ENCODE measurements at regions not wholly inside any gene's neighbourhood (a gene's known extent, or its start where the extent isn't known, plus 50 kb on each side); places are given as distances from the start of the nearest gene placed in this dataset.
"Not testable (repeated sequence)": the region's sequence is repeated elsewhere in the genome, so short reads cannot be mapped to it uniquely, and the experiment has no call there.

GRCh38 chr20:52305858-52306257, 114.3 kb upstream of the ZFP64 start:
- H3K4me3 Mint-ChIP-seq = no peak overlapping the region
- peak; percentile 58 for DNase-seq
- H3K4me1 Mint-ChIP-seq = peaks cover 34% of the 10 kb centered on the region
- H3K27ac Mint-ChIP-seq = peak overlapping the region; percentile 79
- ChIA-PET CTCF (interaction anchor here (0.7 to 1.1 kb wide), 2 partner anchors 9 to 12 kb away, joined by 3 read pairs; no protein-coding TSS in a partner anchor), POLR2A (interaction anchor here (0.6 kb wide), 1 partner anchor 714 kb away, joined by 3 read pairs; no protein-coding TSS in a partner anchor)
- no peaks in the 10 kb centered on the region for H3K27me3 Mint-ChIP-seq
- no peaks in the 10 kb centered on the region for H3K36me3 Mint-ChIP-seq (ENCODE audit: low read depth)
- peaks cover 3% of the 10 kb centered on the region for H3K9me3 Mint-ChIP-seq

DNA sequence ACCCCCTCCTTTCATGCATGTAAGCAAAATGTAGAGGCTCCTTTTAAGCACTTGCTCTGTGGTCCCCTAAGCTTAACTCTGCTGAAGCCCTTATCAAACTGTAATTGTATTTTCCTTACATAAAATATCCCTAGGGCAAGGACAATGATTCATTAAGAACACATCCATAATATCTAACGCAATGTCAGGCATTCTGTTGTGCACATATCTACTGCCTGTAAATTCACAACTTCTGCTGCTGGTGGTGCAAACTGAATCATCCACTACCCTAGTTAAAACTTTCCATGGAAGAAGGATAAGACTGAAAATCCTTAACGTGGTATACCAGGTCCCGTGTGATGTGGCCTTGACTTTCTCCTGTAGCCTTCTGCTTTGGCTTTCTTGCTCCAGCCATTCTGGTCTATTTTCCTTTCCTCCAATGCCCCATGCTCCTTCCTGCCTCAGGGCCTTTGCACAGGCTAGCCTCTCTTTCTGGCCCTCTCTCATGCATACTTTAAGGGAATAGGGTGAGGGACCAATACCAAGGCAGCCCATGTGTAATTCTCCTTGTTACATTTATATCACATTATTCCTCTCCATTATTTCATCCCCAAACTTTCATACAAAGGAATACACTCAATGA, 113.6 kb upstream of the ZFP64 start:
- H3K4me3 Mint-ChIP-seq = no peak overlapping the region
- peak overlapping the region; percentile 79 for H3K27ac Mint-ChIP-seq

GRCh38 chr20:52303281-52303950, 111.8 kb upstream of the ZFP64 start:
- Mint-ChIP-seq H3K36me3 (ENCODE audit: low read depth) (no peaks in the 10 kb centered on the region), H3K27me3 (no peaks in the 10 kb centered on the region), H3K4me1 (peaks cover 34% of the 10 kb centered on the region), H3K4me3 (no peak overlapping the region), H3K27ac (no peak overlapping the region), H3K9me3 (peaks cover 3% of the 10 kb centered on the region)
- ChIA-PET POLR2A (no interaction called here), CTCF (no interaction called here)
- no peak for DNase-seq

More for the DNA sequence above, 113.6 kb upstream of the ZFP64 start:
- Mint-ChIP-seq H3K9me3 (peaks cover 3% of the 10 kb centered on the region), H3K4me1 (peaks cover 34% of the 10 kb centered on the region), H3K27me3 (no peaks in the 10 kb centered on the region), H3K36me3 (ENCODE audit: low read depth) (no peaks in the 10 kb centered on the region)
- no peak for DNase-seq
- CTCF ChIA-PET = no interaction called here
- POLR2A ChIA-PET = no interaction called here

GRCh38 chr20:52302736-52303135, 111.2 kb upstream of the ZFP64 start:
- Mint-ChIP-seq H3K9me3 (peaks cover 3% of the 10 kb centered on the region), H3K27ac (no peak overlapping the region), H3K36me3 (ENCODE audit: low read depth) (no peaks in the 10 kb centered on the region), H3K27me3 (no peaks in the 10 kb centered on the region), H3K4me1 (peaks cover 31% of the 10 kb centered on the region), H3K4me3 (no peak overlapping the region)
- POLR2A ChIA-PET = no interaction called here
- CTCF ChIA-PET = no interaction called here
- no peak for DNase-seq

- DNase-seq; H3K27me3 Mint-ChIP-seq; H3K27ac Mint-ChIP-seq; H3K9me3 Mint-ChIP-seq; H3K36me3 Mint-ChIP-seq (ENCODE audit: low read depth); H3K4me3 Mint-ChIP-seq; POLR2A ChIA-PET: not testable (repeated sequence)
- CTCF ChIA-PET = interaction anchor here (1.3 kb wide), 1 partner anchor 10 kb away, joined by 3 read pairs; no protein-coding TSS in a partner anchor
- peaks cover 26% of the 10 kb centered on the region for H3K4me1 Mint-ChIP-seq
Measured at GRCh38 chr20:52302051-52302450, 110.5 kb upstream of the ZFP64 start.

- no peak overlapping the region for H3K4me3 Mint-ChIP-seq
- peaks cover 2% of the 10 kb centered on the region for H3K27me3 Mint-ChIP-seq
- H3K9me3 Mint-ChIP-seq = peaks cover 3% of the 10 kb centered on the region
- H3K36me3 Mint-ChIP-seq (ENCODE audit: low read depth) = no peaks in the 10 kb centered on the region
- DNase-seq = no peak
- H3K27ac Mint-ChIP-seq = no peak overlapping the region
- no peaks in the 10 kb centered on the region for H3K4me1 Mint-ChIP-seq
- ChIA-PET CTCF (no interaction called here), POLR2A (no interaction called here)
Measured at GRCh38 chr20:52295556-52295955, 104.0 kb upstream of the ZFP64 start.

- Mint-ChIP-seq H3K27me3 (peaks cover 2% of the 10 kb centered on the region), H3K9me3 (peaks cover 3% of the 10 kb centered on the region), H3K4me1 (peaks cover under 1% of the 10 kb centered on the region), H3K4me3 (no peak overlapping the region), H3K27ac (no peak overlapping the region), H3K36me3 (ENCODE audit: low read depth) (no peaks in the 10 kb centered on the region)
- ChIA-PET POLR2A (no interaction called here), CTCF (interaction anchor here (0.5 to 0.6 kb wide), 2 partner anchors 12 to 567 kb away, joined by 3 to 4 read pairs; no protein-coding TSS in a partner anchor)
- no peak for DNase-seq
Measured at GRCh38 chr20:52294106-52294628, 102.6 kb upstream of the ZFP64 start.

DNA sequence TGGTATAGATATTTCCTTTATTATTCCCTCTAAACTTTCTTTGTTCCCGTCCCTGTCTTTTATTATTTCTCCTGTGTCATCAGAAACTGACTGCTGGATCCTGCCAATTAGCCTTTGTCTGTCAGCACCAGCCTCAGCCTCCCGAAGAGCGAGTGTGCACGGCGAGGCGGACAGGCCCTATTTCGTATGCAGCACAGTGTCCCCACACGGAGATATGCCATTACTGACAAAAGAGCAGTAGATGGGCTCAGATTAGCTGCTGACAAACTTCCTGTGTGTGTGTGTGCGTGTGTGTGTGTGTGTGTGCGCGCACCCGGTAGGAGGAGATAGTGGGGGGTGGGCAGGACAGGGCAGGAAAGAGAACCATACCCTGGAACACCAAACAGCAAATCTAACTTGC, 99.5 kb upstream of the ZFP64 start:
- ChIA-PET CTCF (no interaction called here), POLR2A (no interaction called here)
- no peak for DNase-seq
- Mint-ChIP-seq H3K36me3 (ENCODE audit: low read depth) (no peaks in the 10 kb centered on the region), H3K27me3 (peaks cover 2% of the 10 kb centered on the region), H3K27ac (no peak overlapping the region), H3K4me1 (peaks cover 4% of the 10 kb centered on the region), H3K4me3 (no peak overlapping the region), H3K9me3 (peaks cover 3% of the 10 kb centered on the region)

- DNase-seq = no peak
- Mint-ChIP-seq H3K36me3 (ENCODE audit: low read depth) (no peaks in the 10 kb centered on the region), H3K27me3 (peaks cover 2% of the 10 kb centered on the region), H3K4me1 (peaks cover 4% of the 10 kb centered on the region), H3K9me3 (peaks cover 3% of the 10 kb centered on the region), H3K4me3 (no peak overlapping the region), H3K27ac (no peak overlapping the region)
- POLR2A ChIA-PET = no interaction called here
- CTCF ChIA-PET = no interaction called here
Measured at GRCh38 chr20:52290569-52290968, 99.0 kb upstream of the ZFP64 start.

- no peak for DNase-seq
- H3K9me3 Mint-ChIP-seq = peaks cover 3% of the 10 kb centered on the region
- ChIA-PET CTCF (interaction anchor here (1.0 kb wide), 1 partner anchor 31 kb away, joined by 3 read pairs; no protein-coding TSS in a partner anchor), POLR2A (no interaction called here)
- H3K27me3 Mint-ChIP-seq = peaks cover 3% of the 10 kb centered on the region
- H3K27ac Mint-ChIP-seq = no peak overlapping the region
- no peaks in the 10 kb centered on the region for H3K36me3 Mint-ChIP-seq (ENCODE audit: low read depth)
- H3K4me1 Mint-ChIP-seq = peaks cover 4% of the 10 kb centered on the region
- no peak overlapping the region for H3K4me3 Mint-ChIP-seq
Measured at GRCh38 chr20:52289956-52290565, 98.5 kb upstream of the ZFP64 start.

DNA sequence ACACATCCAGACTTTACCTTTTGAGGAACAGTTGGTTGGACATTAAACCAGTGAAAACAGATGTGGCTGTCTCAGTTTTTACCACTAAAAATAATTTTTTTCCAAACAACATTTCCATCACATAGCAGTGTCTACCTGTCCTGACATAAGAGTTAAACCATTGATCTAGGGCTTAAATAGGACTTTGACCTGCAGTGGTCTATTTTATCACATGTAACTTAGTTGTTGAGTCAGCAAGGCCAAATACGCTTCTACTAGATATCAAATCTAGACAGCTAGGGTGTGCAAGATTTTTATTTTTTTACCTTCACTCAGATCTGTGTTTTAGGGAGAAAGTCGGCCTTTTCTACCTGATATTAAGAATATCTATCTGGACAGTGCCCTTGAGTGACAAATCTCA, 88.8 kb upstream of the ZFP64 start:
- ChIA-PET POLR2A (no interaction called here), CTCF (no interaction called here)
- H3K4me1 Mint-ChIP-seq = no peaks in the 10 kb centered on the region
- no peak overlapping the region for H3K4me3 Mint-ChIP-seq
- H3K36me3 Mint-ChIP-seq (ENCODE audit: low read depth) = no peaks in the 10 kb centered on the region
- no peak for DNase-seq
- peaks cover 19% of the 10 kb centered on the region for H3K27me3 Mint-ChIP-seq
- H3K9me3 Mint-ChIP-seq = no peaks in the 10 kb centered on the region
- H3K27ac Mint-ChIP-seq = no peak overlapping the region

GRCh38 chr20:52279706-52280105, 88.1 kb upstream of the ZFP64 start:
- no peak for DNase-seq
- no peaks in the 10 kb centered on the region for H3K36me3 Mint-ChIP-seq (ENCODE audit: low read depth)
- CTCF ChIA-PET = no interaction called here
- H3K4me3 Mint-ChIP-seq = no peak overlapping the region
- H3K27me3 Mint-ChIP-seq = peaks cover 15% of the 10 kb centered on the region
- POLR2A ChIA-PET = no interaction called here
- H3K4me1 Mint-ChIP-seq = no peaks in the 10 kb centered on the region
- no peak overlapping the region for H3K27ac Mint-ChIP-seq
- H3K9me3 Mint-ChIP-seq = no peaks in the 10 kb centered on the region

DNA sequence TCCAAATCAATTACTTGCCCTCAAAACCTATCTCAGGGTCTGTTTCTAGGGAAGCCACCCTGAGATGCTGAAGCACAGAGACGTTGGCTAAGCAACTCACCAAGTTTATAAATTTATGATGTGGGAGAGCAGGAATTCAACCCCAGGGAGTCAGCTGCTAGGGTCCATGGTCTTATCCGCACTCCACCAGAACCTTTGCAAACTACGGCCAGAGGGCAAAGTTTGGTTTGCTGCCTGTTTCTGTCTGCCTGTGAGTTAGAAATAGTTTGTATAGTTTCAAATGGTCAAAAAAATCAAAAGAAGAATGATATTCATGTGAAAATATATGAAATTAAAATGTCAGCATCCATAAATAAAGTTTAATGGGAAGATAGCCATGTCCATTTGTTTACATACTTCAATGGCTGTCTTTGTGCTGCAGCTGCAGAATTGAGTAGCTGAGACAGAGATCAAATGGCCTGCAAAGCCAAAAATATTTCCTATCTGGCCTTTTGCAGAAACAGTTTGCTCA, 83.7 kb upstream of the ZFP64 start:
- ChIA-PET POLR2A (no interaction called here), CTCF (no interaction called here)
- no peak for DNase-seq
- no peaks in the 10 kb centered on the region for H3K36me3 Mint-ChIP-seq (ENCODE audit: low read depth)
- no peak overlapping the region for H3K27ac Mint-ChIP-seq
- H3K4me3 Mint-ChIP-seq = no peak overlapping the region
- no peaks in the 10 kb centered on the region for H3K9me3 Mint-ChIP-seq
- H3K27me3 Mint-ChIP-seq = no peaks in the 10 kb centered on the region
- H3K4me1 Mint-ChIP-seq = no peaks in the 10 kb centered on the region
